GM18868 (cell line): ENCODE measurements at regions not wholly inside any gene's neighbourhood (a gene's known extent, or its start where the extent isn't known, plus 50 kb on each side); places are given as distances from the start of the nearest gene placed in this dataset.

Experiments
- ATAC-seq: cut with Tn5 transposase; IDR thresholded peaks from one replicate; pipeline ENCODE4 v1.9.1; 2021; ENCODE audit warnings: mild to moderate bottlenecking, moderate library complexity; ENCODE audit not compliant: unreplicated experiment

DNA sequence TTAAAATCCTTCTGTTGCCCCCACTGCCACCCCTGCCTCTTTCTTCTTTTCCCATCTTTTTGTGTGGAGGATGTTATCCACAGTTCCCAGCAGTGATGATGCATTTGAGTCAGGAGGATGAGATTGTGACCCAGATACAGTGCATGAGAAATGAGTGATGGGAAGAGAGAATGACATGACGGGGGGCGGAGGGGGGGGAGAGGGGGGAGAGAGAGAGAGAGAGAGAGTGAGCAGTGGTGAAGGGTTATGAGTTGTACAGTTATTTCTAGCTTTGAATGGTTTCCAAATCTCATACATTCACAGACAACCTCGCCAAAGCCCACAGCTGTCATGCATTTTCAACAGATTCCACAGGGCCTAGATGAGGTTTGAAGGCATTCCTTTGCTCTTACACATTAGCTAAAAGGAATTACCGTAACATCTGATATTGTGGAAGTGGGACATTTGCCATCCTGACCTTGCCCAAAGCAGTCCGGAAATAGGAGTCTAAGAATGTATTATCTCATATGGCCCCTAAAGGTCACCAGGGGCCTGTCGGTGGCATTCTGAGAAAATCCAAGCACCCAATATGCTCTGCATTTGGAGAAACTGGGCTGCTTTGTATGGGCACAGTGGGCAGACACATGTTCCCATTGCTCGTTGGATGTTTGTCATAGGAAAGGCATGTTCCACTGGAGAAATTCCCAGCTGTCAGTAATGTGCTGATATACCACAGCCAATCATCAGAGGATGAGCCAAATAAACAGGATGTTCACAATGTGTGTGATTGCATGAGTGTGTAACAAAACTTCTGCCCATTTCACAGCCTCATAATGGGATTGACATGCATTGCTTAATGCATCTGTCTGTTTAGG is 435.8 kb downstream of the SPRY1 start:
- ATAC-seq = no peak

DNA sequence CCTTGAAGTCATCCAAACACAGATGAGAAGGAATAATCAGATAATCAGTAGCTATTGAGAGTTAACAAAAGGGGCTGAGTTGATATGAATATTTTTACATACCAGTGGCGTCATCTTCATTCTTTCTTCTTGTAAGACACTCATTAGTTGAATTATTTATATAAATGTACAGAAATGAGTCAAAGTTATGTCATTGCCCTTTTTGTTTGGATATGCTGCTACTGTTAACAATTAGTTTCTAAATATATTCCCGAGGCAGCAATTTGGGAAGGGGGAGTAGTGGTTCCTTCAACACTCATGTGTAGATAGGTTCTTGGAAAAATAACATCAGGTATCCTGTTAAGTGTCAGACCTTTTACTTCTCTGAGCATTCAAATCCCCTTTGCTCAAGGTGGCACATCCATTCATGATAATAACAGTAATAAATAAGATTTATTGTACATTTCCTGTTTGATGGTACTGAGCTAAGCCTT is 436.6 kb downstream of the SPRY1 start:
- ATAC-seq = no peak

DNA sequence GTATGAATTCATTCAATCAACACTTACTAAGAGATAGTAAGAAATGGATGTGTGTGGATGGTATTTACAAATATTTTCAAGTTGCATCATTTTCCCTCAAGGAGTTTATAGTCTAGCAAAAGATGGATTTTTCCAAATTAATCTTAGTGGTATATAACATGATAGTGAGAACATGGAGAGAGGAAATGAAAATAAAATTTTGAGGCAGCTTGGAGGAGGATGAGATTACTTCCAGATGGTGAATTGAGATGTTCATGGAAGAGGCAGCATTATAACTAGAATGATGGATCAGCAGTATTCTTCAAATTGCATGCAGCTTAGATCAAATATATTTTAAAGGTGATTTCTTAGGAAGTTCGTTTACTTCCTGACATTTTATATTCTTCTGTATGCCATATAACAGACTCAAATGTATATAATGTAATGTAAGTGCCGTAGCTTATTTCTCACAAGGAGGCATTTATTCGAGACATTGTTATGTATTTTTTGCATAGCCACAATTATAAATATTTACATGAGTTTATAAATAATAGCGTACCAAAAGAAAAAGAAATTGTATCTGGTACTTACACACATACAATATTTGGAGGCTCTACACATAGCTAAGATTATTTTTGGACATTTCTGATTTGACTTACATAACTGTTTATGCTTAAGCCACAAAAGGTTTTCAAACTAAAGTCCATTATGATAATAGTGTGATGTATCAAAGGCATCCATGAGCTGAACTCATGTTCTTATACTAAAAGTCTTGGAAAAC is 439.4 kb downstream of the SPRY1 start:
- no peak for ATAC-seq

DNA sequence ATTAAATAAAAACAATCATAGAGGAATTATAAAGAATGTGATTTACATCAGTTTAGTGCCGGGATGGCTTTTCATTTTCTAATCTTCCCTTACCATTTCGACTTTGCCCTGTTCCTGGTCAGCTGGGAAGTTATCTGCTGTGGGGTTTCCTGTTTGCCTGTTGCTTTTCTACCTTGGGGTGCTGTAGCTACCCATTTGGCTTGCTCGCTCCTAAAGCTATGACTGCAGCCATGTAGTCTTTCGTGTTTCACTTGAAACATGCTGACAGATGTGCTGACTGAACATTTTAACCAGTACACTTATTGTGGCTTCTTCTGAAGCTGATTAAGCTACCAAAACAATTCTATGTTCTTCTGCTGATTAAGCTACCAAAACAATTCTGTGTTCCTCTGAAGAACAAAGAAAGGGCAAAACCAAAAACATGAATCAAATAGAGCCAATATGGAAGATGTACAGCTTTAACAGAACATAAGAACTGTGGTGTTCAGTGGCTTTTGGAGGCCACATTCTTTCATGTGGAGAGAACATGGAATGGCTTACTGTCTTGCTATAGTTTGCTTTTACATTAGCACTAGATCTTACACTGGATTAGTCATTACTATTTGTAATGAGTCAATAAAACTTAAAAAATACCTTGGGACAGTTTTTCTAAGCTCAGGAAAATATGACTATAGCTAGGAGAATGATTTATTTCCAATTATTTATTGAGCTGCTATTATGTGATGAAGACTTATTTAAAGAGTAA is 440.4 kb downstream of the SPRY1 start:
- ATAC-seq = no peak

DNA sequence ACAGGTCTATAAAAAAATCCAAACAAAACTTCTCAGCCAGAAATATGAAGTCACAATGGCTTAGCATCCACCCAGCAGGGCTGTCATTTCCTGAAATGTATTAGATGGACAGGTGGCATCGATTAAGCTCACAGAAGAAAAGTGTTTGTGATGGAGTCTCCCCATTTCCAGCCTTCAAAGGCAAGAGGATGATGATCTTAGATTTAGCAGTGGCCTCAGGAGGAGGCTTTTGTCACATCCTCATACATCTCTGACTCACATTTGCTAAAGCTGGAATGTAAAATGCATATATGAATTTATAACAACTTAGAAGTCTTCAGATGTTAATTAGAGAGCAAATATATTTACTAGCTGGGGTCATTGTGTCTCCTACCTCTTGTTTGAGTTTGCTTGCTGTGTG is 441.9 kb downstream of the SPRY1 start:
- no peak for ATAC-seq

DNA sequence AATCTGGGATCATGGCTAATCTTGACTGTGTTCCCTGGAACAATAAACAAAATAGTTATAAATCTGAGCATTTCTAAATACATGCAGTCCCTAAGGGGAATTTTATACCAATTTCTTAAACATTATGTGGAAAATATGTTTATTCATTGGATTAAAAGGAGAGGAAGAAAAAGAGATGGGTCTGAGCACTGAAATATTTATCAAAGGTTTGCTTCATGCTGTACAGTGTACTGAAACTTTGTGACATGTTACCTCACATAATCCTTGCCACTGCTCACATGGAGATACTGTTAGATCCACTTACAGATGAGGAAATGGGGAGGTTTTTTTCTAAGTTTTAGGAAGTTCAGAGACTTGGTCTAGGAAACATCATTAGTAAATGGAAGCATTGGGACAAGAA is 443.6 kb downstream of the SPRY1 start:
- no peak for ATAC-seq

DNA sequence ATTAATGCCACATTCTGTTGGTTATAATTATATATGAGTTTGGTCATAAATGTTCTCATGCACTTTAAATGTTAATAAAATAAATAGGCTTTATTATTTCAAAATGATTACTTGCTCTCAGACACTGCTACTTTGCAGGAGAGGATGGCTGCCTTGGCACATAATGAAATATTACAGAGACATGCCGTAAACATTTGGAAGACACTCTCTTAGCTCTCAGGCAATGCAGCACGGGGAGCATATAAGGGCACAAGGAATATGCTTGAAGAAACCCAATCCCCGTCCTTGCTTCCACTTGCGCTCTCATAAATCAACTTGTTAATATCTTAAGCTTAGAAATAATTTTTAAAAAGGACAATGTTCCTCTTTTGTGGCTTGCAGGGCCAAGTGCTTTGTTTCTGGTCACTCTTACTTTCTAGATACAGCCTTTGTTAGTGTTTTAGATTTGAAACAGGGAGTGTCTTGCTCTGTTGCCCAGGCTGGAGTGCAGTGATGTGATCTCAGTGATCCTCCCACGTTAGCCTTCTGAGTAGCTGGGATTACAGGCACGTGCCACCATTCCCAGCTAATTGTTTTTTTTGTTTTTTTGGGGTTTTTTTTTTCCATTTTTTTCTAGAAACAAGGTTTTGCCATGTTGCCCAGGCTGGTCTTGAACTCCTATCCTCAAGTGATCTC is 445.0 kb downstream of the SPRY1 start:
- ATAC-seq = no peak

DNA sequence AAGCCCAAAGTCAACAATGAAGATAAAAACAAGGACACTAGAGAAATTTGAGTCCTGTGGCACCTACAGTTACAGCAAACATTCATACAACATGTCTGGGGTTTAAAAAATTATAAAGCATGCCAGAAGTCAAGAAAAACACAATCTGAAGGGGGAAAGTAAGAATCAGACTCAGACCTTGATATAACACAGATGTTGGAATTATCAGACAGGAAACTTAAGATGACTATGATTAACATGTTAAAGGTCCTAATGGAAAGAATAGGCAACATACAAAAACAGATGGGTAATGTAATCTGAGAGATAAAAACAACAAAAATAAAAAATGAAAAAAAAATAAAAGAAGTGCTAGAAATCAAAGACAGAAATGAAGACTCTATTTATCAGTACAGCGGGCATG is 446.5 kb downstream of the SPRY1 start:
- ATAC-seq = no peak

DNA sequence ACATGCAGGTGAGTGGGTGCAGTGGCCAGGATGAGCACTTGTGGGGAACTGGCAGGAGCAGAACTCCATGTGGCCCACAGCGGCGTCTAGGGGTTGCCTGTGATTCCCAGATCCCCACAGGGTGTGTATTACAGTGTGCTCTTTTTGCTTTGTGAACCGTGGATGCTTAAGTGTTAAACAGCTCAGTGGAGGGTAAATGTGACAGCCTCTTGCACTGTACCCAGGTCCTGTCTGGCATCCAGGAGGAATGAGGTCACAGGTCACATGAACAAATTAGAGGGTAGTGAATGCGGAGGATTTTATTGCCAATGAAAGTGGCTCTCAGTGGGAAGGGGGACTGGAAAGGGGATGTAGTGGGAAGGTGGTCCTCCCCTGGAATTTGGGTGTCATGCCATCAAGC is 447.8 kb downstream of the SPRY1 start:
- no peak for ATAC-seq

DNA sequence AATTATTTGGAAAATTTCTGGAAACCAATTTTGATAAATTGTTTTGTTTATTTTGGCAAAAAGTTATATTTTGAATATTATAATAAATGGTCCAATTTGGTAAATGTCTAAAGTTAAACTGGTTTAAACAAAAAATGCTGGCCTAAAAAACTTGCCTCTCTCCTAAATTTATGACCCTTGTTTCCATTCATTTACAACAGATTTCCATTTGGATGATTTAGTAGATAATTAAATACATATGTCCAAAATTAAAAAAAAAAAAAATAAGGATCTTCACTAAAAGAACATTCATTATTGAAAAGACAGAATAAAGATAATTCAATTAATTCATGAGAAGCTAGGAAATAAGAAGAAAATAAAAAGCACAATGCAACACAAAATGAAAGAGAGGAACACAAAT is 449.5 kb downstream of the SPRY1 start:
- no peak for ATAC-seq

DNA sequence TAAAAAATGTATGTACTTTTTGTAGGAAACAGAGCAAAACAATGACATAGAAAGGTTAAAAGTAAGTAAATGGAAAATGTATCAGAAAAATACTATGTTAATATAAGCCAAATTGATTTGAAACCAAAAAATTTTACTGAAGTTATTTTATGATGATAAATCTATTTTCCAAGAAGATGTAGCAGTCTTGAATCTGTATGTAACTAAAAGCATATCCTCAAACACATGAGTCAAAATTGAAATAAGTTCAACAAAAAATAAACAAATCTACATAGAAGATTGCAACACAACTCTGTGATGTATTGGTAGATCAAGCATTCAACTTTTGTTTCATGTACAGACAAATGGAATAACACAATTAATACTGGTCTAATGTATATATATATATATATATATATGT is 450.0 kb downstream of the SPRY1 start:
- no peak for ATAC-seq

DNA sequence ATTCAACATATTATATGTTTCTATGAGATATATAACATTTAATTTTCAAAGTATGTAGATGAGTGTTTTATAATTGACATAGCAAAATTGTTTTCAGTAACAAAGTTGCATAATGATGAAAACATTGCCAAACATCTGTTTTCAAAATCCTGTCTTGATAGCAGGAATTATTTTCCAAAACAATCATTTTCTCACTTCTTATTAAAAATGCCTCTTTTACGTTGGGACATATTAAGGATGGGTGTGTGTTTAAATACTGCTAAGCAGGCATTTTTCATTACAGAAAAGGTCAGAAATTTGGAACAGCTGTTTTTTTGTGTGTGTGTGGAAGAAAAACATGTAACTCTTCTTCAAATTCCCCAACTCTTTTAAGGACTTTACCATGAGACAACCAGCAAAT is 452.0 kb downstream of the SPRY1 start:
- ATAC-seq = no peak

DNA sequence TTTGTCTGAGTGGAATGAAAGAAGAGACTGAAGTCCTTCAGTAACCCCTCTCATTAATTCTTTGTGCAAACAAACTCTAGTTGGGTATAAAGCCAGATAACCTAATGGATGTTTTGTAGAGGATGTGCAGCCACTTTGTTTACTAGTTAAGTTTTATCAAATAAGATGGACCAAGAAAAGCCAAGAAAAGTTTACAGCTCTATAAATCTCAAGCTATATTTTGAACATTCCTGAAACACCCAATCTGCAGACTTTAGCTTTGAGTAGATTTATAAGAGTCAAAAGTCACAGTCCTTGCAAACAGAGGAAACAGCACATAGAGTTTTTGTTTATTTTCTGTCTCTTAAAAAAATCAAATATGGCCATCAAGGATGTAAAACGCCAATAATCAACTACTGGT is 452.9 kb downstream of the SPRY1 start:
- ATAC-seq = no peak

DNA sequence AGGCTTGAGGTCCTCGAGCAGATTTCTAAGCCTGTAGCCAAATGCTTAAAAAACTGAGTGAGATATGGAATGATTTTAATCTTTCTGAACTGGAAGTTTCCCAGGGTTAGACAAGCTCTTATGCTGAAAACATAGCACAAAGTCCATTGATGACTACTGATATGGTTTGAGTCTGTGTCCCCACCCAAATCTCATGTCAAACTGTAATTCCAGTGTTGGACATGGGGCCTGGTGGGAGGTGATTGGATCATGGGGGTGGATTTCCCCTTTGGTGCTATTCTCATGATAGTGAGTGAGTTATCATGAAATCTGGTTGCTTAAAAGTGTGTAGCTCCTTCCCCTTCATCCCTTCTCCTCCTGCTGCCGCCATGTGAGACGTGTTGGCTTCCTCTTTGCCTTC is 454.9 kb downstream of the SPRY1 start:
- no peak for ATAC-seq

DNA sequence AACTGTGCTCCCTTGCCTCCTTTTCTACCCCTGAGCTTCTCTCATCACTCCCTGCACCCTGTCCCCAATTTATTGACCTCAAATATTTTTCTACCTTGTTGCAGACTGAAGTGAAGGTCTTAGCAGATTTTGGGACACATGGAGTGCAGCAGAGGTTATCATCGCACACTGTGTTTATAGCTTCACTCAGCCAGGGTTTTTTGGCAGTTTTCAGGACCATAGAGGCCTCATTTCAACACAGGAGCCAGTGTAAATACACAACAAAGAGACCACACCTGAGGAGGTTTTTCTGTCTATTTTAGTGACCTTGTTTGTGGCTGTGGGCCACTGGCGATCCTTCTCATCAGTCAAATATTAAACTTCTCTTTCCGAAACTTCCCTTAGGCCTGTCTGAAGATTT is 457.1 kb downstream of the SPRY1 start:
- no peak for ATAC-seq

DNA sequence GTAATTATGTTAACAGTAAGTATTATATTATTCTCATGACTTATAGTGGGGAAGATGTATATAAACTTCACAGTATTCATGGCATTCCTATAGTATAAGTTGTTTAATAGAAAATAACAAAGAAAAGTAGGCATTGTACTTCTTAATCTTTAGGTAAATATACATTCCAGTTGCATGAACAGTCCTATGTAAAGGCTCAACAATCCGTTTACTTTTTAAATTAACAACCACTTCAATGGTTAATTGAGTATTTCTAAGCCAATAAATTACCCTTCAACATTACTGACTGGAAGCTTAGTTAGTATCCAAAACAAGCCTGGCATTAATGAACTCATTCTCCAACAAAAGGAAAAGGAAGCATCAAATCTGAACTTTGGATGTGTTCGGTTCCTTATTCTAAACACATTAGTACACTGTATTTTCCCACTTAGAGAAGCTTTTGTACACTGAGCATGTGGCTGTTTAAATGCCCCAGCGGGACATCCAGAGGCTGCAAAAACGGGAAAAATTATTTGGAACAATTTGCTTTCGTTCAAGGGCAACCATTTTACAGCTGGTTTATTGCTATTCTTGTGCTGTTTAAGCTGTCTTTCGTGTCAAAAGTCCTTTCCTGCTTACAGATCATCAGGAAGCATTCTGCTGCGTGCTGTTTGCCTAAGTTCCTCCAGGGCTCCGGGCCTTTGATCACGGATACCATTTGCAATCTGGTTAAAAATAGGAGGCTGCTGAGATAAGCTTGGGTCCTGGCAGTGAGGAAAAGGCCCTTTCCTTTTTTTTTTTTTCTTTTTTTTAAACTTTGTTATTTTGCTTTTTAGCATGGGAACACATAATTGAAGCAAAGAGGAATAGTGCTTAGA is 460.3 kb downstream of the SPRY1 start:
- ATAC-seq = no peak

DNA sequence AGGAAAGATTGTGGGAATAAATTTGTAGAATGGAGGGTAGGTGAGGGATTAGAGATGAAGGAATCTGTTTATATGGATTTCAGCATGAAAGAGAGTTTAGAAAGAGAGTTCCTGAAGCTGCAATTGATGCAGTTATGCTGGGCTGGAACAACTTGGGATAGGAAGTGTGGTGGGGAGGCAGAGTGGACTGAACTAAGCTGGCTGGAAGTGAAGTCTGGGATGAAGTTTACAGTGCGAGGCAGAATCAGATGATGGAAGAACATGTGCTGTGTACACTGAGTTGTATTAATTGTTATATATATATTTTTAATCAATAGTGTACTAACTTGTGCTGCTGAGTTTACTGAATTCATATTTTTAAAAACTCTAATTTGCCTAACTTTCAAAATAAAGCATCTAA is 461.9 kb downstream of the SPRY1 start:
- no peak for ATAC-seq

DNA sequence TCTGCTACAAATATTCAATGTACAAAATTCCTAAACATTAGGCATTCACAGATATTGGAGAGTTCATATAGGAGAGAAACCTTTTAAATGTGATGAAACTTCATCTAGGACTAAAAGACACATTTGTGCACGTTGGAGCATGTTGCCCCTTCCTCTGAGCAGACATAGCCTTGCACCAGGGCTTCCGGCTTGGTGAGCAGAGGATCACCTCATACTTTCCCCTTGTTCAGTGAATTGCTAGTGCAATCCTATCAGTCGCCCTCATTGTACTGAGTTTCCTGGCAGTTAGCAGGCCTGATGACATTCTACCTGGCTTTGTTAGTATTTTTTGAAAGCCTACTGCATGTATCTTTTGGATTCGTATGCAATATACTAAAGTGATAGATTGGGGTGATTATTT is 466.2 kb downstream of the SPRY1 start:
- ATAC-seq = no peak

DNA sequence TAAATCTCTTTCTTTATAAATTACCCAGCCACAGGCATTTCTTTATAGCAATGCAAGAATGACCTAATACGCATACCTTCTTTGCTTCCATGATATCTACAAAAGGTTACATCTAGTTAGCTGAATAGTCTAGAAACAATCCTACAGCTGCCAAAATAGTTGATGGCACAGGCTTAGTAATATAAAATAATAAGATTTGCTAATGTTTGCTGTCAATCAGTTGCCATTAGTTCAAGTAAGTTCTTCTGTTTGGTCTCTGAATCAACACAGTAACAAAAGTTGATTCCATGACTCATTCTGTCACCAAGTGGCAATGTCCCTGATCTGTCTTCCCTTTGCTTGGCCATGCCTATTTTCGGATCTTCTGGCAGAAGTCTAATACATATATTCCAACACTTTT is 470.2 kb downstream of the SPRY1 start:
- no peak for ATAC-seq

DNA sequence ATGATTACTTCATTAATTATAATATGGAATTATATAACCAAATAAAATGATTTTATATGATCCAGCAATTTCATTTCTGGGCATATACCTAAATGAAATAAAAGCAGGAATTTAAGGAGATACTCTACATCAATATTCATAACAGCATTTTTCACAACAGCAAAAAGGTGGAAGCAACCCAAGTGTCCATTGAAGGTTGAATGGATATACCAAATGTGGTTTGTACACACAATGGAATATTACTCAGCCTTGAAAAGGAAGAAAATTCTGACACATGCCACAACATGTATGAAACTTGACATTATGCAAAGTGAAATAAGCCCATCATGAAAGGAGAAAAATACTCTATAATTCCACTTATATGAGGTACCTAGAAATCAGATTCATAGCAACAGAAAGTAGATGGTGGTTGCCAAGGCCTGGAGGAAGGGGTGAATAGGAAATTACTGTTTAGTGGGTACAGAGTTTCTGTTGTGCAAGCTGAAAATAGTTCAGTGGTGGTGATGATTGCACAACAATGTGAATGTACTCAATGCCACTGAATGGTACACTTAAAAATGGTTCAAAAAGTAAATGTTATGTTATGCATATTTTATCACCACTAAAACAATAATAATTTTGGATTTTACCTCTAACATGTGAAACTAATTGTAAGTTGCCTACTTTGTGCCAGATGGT is 471.5 kb downstream of the SPRY1 start:
- ATAC-seq = no peak
